ENCODE measurements at regions not wholly inside any gene's neighbourhood (a gene's known extent, or its start where the extent isn't known, plus 50 kb on each side); places are given as distances from the start of the nearest gene placed in this dataset. TPM values are rescaled to one million over a fixed set of nuclear protein-coding genes. Genes with fewer than 3 reads are reported as not detected.
"Not testable (repeated sequence)": the region's sequence is repeated elsewhere in the genome, so short reads cannot be mapped to it uniquely, and the experiment has no call there.

DNA sequence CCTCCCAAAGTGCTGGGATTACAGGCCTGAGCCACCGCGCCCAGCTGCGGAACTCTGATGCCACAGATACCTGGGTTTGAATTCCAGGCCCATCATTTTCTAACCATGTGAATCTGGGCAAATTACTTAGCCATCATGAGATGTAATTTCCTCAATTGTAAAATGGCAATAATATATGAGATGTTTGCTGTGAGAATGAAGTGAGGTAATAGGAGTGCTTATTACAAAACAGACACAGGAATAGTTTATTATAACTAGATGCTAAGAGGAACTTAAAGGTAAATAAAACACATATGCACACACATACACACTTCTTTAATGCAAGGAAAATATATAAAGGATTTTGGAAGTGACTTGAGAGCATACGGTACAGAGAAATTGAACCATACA is 64.7 kb upstream of the TNIK start:
- no peak for DNase-seq (ENCODE audit: low read depth)
- TF ChIP-seq, protein P1, sequence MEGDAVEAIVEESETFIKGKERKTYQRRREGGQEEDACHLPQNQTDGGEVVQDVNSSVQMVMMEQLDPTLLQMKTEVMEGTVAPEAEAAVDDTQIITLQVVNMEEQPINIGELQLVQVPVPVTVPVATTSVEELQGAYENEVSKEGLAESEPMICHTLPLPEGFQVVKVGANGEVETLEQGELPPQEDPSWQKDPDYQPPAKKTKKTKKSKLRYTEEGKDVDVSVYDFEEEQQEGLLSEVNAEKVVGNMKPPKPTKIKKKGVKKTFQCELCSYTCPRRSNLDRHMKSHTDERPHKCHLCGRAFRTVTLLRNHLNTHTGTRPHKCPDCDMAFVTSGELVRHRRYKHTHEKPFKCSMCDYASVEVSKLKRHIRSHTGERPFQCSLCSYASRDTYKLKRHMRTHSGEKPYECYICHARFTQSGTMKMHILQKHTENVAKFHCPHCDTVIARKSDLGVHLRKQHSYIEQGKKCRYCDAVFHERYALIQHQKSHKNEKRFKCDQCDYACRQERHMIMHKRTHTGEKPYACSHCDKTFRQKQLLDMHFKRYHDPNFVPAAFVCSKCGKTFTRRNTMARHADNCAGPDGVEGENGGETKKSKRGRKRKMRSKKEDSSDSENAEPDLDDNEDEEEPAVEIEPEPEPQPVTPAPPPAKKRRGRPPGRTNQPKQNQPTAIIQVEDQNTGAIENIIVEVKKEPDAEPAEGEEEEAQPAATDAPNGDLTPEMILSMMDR (IDR thresholded peaks at IDR 0.05; ENCODE audit: insufficient read depth, low read depth, low read length): no peak
- no peak overlapping the region for H3K4me3 ChIP-seq (ENCODE audit: low read depth, low read length)

DNA sequence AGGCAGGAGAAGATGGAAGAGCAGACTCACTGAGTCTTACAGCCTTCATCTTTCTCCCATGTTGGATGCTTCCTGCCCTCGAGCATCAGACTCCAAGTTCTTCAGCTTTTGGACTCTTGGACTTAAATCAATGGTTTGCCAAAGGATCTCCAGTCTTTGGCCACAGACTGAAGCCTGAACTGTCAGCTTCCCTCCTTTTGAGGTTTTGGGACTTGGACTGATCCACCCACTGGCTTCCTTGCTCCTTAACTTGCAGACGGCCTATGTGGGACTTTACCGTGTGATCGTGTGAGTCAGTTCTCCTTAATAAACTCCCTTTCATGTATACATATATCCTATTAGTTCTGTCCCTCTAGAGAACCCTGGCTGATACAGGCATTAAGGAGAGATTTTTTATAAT is 62.4 kb upstream of the TNIK start:
- no peak for DNase-seq (ENCODE audit: low read depth)

GRCh38 chr3:171519423-171519822 is 59.2 kb upstream of the TNIK start:
- not testable (repeated sequence) for DNase-seq (ENCODE audit: low read depth); H3K4me3 ChIP-seq (ENCODE audit: low read depth, low read length)

More for the DNA sequence above, 62.4 kb upstream of the TNIK start:
- TF ChIP-seq, protein P1 (IDR thresholded peaks at IDR 0.05; ENCODE audit: insufficient read depth, low read depth, low read length): no peak
- no peak overlapping the region for H3K4me3 ChIP-seq (ENCODE audit: low read depth, low read length)

- no peak overlapping the region for H3K4me3 ChIP-seq (ENCODE audit: low read depth, low read length)
- no peak for DNase-seq (ENCODE audit: low read depth)
- TF ChIP-seq, protein P1 (IDR thresholded peaks at IDR 0.05; ENCODE audit: insufficient read depth, low read depth, low read length): no peak
Observed at GRCh38 chr3:171516765-171517164, 56.6 kb upstream of the TNIK start.

DNA sequence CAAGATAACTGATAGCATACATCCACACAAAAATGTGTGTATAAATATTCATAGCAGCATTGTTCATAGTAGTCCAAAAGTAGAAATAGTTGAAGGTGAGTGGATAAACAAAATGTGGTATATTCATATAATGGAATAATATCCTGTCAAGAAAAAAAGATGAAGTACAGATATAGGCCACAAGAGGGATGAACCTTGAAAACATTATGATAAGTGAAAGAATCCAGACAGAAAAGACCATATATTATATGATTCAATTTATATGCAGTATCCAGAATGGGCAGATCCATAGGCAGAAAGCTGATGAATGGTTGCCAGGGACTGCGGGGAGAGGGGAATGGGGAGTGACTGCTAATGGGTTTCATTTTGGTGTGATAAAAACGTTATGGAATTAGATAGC is 54.3 kb upstream of the TNIK start:
- TF ChIP-seq, protein P1 (IDR thresholded peaks at IDR 0.05; ENCODE audit: insufficient read depth, low read depth, low read length): no peak
- no peak for DNase-seq (ENCODE audit: low read depth)
- H3K4me3 ChIP-seq (ENCODE audit: low read depth, low read length): no peak overlapping the region

GRCh38 chr3:171511450-171511849 is 51.2 kb upstream of the TNIK start:
- H3K4me3 ChIP-seq (ENCODE audit: low read depth, low read length): no peak overlapping the region
- TF ChIP-seq, protein P1 (IDR thresholded peaks at IDR 0.05; ENCODE audit: insufficient read depth, low read depth, low read length): no peak
- no peak for DNase-seq (ENCODE audit: low read depth)

Small RNAs in the stretch of these regions (small RNA-seq; reads per million reads assigned to genes)
- gene AC008134.1: not detected

Measured in fibroblast of villous mesenchyme (primary cell).